ENCODE measurements at regions not wholly inside any gene's neighbourhood (a gene's known extent, or its start where the extent isn't known, plus 50 kb on each side); places are given as distances from the start of the nearest gene placed in this dataset.

DNA sequence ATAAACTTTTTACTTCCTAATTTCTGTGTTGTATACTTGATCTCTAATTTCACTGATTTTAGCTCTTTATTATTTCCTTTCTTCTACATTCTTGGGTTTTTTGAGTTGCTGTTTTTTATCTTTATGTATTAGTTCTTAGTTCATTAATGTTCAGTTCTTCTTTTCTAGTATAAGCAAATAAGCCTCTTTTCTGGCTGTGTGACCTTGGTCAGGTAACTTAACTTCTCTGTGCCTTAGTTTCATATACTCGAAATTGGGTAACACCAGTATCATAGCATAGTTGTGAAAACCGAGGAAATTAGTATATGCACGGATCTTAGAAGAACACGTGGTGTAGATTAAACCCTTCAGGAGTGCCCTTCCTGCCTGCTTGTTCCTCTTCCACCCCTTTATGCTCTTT lies 130.2 kb upstream of the C1QTNF9B start:
- Histone ChIP-seq H3K4me1 (ENCODE audit: control insufficient read depth in 2 of 2, insufficient read depth in 2 of 2, low read length in 2 of 2) (no peaks in the 10 kb centered on the region), H3K27ac (ENCODE audit: low read length in 2 of 2) (no peak overlapping the region), H3K9me3 (ENCODE audit: control extremely low read depth in 1 of 3, control insufficient read depth in 2 of 3, insufficient read depth in 1 of 3, low read length in 2 of 3) (peaks cover 0 to 4% (median 0%) of the 10 kb centered on the region in 3 donors), H3K27me3 (replicated peaks in 1 of 4; ENCODE audit: control extremely low read depth in 1 of 4, control insufficient read depth in 3 of 4, insufficient read depth in 4 of 4, low read length in 3 of 4) (no peaks in the 10 kb centered on the region), H3K4me3 (ENCODE audit: control extremely low read depth in 1 of 5, extremely low read depth in 1 of 5, insufficient read depth in 1 of 5, low read depth in 2 of 5, low read length in 4 of 5) (no peak overlapping the region), H3K36me3 (replicated peaks in 1 of 2; ENCODE audit: control extremely low read depth in 1 of 2, control insufficient read depth in 1 of 2, extremely low read depth in 1 of 2, insufficient read depth in 2 of 2, low read length in 1 of 2) (no peaks in the 10 kb centered on the region), H2AFZ (ENCODE audit: insufficient read depth, low read depth, low read length, poor library complexity, severe bottlenecking) (no peak overlapping the region), H3K4me2 (replicated peaks; ENCODE audit: low read depth, low read length, poor library complexity, severe bottlenecking) (no peak overlapping the region), H3K79me2 (ENCODE audit: control insufficient read depth, insufficient read depth, low read length) (no peaks in the 10 kb centered on the region), H3K9ac (ENCODE audit: low read length) (no peak overlapping the region), H4K20me1 (ENCODE audit: control insufficient read depth, insufficient read depth, low read length, poor library complexity, severe bottlenecking) (no peaks in the 10 kb centered on the region)
- H3K27ac Mint-ChIP-seq = no peak overlapping the region
- DNase-seq (no peak), ATAC-seq (ENCODE audit: low read depth) (no peak)
- peaks cover 4% of the 10 kb centered on the region for H3K9me3 Mint-ChIP-seq (ENCODE audit: insufficient read depth)
- ChIA-PET CTCF (interaction anchor here (0.6 kb wide), 1 partner anchor 110 kb away, joined by 3 read pairs; no protein-coding TSS in a partner anchor), POLR2A (no interaction called here)
- no peak overlapping the region for H3K4me3 Mint-ChIP-seq
- intact Hi-C loops (cut with micrococcal nuclease) = no loop called here
- 93% methylated on average over 3 of the region's 4 CpGs for WGBS (ENCODE audit: insufficient coverage)
- H3K27me3 Mint-ChIP-seq = peaks cover 26% of the 10 kb centered on the region
- no peak for TF ChIP-seq EZH2 (IDR thresholded peaks at IDR 0.05; ENCODE audit: borderline replicate concordance, insufficient read depth, low read depth, low read length, poor library complexity, severe bottlenecking)
- TF ChIP-seq, protein P1, sequence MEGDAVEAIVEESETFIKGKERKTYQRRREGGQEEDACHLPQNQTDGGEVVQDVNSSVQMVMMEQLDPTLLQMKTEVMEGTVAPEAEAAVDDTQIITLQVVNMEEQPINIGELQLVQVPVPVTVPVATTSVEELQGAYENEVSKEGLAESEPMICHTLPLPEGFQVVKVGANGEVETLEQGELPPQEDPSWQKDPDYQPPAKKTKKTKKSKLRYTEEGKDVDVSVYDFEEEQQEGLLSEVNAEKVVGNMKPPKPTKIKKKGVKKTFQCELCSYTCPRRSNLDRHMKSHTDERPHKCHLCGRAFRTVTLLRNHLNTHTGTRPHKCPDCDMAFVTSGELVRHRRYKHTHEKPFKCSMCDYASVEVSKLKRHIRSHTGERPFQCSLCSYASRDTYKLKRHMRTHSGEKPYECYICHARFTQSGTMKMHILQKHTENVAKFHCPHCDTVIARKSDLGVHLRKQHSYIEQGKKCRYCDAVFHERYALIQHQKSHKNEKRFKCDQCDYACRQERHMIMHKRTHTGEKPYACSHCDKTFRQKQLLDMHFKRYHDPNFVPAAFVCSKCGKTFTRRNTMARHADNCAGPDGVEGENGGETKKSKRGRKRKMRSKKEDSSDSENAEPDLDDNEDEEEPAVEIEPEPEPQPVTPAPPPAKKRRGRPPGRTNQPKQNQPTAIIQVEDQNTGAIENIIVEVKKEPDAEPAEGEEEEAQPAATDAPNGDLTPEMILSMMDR (IDR thresholded peaks at IDR 0.05) = no peak
- H3K4me1 Mint-ChIP-seq = no peaks in the 10 kb centered on the region

DNA sequence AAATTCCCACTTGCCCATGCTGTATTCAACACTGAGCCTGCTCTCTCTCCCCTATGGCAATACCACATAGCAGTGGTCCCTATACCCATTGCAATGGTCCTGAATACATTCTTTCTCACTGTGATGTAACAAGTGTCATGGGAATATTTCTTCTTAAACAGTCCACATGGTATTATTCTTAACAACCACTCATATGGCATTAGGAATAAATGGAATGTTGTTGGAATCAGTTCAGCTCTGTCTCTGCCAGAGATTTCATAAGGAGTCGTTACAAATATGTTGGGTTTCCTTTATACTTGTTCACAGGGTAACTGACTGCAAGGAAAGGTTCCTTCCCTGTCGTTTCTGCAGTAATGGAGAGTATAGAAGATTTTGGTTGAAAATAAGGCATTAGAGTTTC lies 128.3 kb upstream of the SPATA13 start:
- TF ChIP-seq EZH2 (IDR thresholded peaks at IDR 0.05; ENCODE audit: borderline replicate concordance, insufficient read depth, low read depth, low read length, poor library complexity, severe bottlenecking) = no peak
- TF ChIP-seq, protein P1 (IDR thresholded peaks at IDR 0.05) = no peak

More for the DNA sequence above, 128.3 kb upstream of the SPATA13 start:
- H3K4me1 ChIP-seq (ENCODE audit: control insufficient read depth in 2 of 2, insufficient read depth in 2 of 2, low read length in 2 of 2) = no peaks in the 10 kb centered on the region
- no peaks in the 10 kb centered on the region for H4K20me1 ChIP-seq (ENCODE audit: control insufficient read depth, insufficient read depth, low read length, poor library complexity, severe bottlenecking)
- H3K27me3 Mint-ChIP-seq = peaks cover 33% of the 10 kb centered on the region
- H3K4me1 Mint-ChIP-seq = no peaks in the 10 kb centered on the region
- no peak overlapping the region for H3K9ac ChIP-seq (ENCODE audit: low read length)
- H3K27ac Mint-ChIP-seq = no peak overlapping the region
- H3K4me2 ChIP-seq (replicated peaks; ENCODE audit: low read depth, low read length, poor library complexity, severe bottlenecking) = no peak overlapping the region
- H3K36me3 ChIP-seq (replicated peaks in 1 of 2; ENCODE audit: control extremely low read depth in 1 of 2, control insufficient read depth in 1 of 2, extremely low read depth in 1 of 2, insufficient read depth in 2 of 2, low read length in 1 of 2) = no peaks in the 10 kb centered on the region
- POLR2A ChIA-PET = no interaction called here
- no peak overlapping the region for H3K4me3 ChIP-seq (ENCODE audit: control extremely low read depth in 1 of 5, extremely low read depth in 1 of 5, insufficient read depth in 1 of 5, low read depth in 2 of 5, low read length in 4 of 5)
- no peaks in the 10 kb centered on the region for H3K79me2 ChIP-seq (ENCODE audit: control insufficient read depth, insufficient read depth, low read length)
- H3K27ac ChIP-seq (ENCODE audit: low read length in 2 of 2) = no peak overlapping the region
- no peak for DNase-seq
- intact Hi-C loops (cut with micrococcal nuclease) = no loop called here
- CTCF ChIA-PET = no interaction called here
- H3K27me3 ChIP-seq (replicated peaks in 1 of 4; ENCODE audit: control extremely low read depth in 1 of 4, control insufficient read depth in 3 of 4, insufficient read depth in 4 of 4, low read length in 3 of 4) = peaks cover 0 to 4% (median 0%) of the 10 kb centered on the region in 4 experiments
- no peaks in the 10 kb centered on the region for H3K9me3 ChIP-seq (ENCODE audit: control extremely low read depth in 1 of 3, control insufficient read depth in 2 of 3, insufficient read depth in 1 of 3, low read length in 2 of 3)
- no peak for ATAC-seq (ENCODE audit: low read depth)
- H3K9me3 Mint-ChIP-seq (ENCODE audit: insufficient read depth) = peaks cover 4% of the 10 kb centered on the region
- H2AFZ ChIP-seq (ENCODE audit: insufficient read depth, low read depth, low read length, poor library complexity, severe bottlenecking) = no peak overlapping the region
- 88% methylated on average over 2 of the region's 2 CpGs for WGBS (ENCODE audit: insufficient coverage)
- H3K4me3 Mint-ChIP-seq = no peak overlapping the region
